GM18519 (cell line): ENCODE measurements at regions not wholly inside any gene's neighbourhood (a gene's known extent, or its start where the extent isn't known, plus 50 kb on each side); places are given as distances from the start of the nearest gene placed in this dataset.
"Not testable (repeated sequence)": the region's sequence is repeated elsewhere in the genome, so short reads cannot be mapped to it uniquely, and the experiment has no call there.

ENCODE experiments used
- ATAC-seq: cut with Tn5 transposase; IDR thresholded peaks from one replicate; pipeline ENCODE4 v1.9.1; 2021; ENCODE audit warnings: mild to moderate bottlenecking, moderate library complexity; ENCODE audit not compliant: unreplicated experiment, low FRiP score

- no peak for ATAC-seq
These were observed 1338.1 kb upstream of the TENM4 start for GRCh38 chr11:80778941-80779340.

- ATAC-seq, result no peak
These were observed 1337.6 kb upstream of the TENM4 start for GRCh38 chr11:80778432-80778831.

GRCh38 chr11:80773919-80774318 lies 1333.1 kb upstream of the TENM4 start:
- no peak for ATAC-seq

- no peak for ATAC-seq
These were observed 1330.2 kb upstream of the TENM4 start for GRCh38 chr11:80771017-80771416.

GRCh38 chr11:80758787-80759186 lies 1318.0 kb upstream of the TENM4 start:
- ATAC-seq, result no peak

- ATAC-seq, result no peak
These were observed 1307.5 kb upstream of the TENM4 start for GRCh38 chr11:80748207-80748925.

- ATAC-seq, result no peak
These were observed 1305.5 kb upstream of the TENM4 start for GRCh38 chr11:80746300-80746699.

- no peak for ATAC-seq
These were observed 1304.6 kb upstream of the TENM4 start for GRCh38 chr11:80745416-80745815.

- no peak for ATAC-seq
These were observed 1293.0 kb upstream of the TENM4 start for GRCh38 chr11:80733790-80734189.

- ATAC-seq, result no peak
These were observed 1292.5 kb upstream of the TENM4 start for GRCh38 chr11:80733361-80733760.

GRCh38 chr11:80727315-80727714 lies 1286.5 kb upstream of the TENM4 start:
- ATAC-seq, result peak; percentile 89

GRCh38 chr11:80726236-80726635 lies 1285.4 kb upstream of the TENM4 start:
- ATAC-seq, result peak; percentile 42

GRCh38 chr11:80724366-80724765 lies 1283.5 kb upstream of the TENM4 start:
- no peak for ATAC-seq

GRCh38 chr11:80722629-80723028 lies 1281.8 kb upstream of the TENM4 start:
- ATAC-seq, result no peak

GRCh38 chr11:80720295-80720694 lies 1279.5 kb upstream of the TENM4 start:
- ATAC-seq, result no peak

GRCh38 chr11:80719292-80719646 lies 1278.4 kb upstream of the TENM4 start:
- ATAC-seq, result no peak

GRCh38 chr11:80718611-80719291 lies 1277.9 kb upstream of the TENM4 start:
- ATAC-seq, result no peak

- no peak for ATAC-seq
These were observed 1261.4 kb upstream of the TENM4 start for GRCh38 chr11:80702264-80702663.

GRCh38 chr11:80700386-80700785 lies 1259.6 kb upstream of the TENM4 start:
- ATAC-seq, result no peak

- ATAC-seq, result not testable (repeated sequence)
These were observed 1258.8 kb upstream of the TENM4 start for GRCh38 chr11:80699406-80700177.

GRCh38 chr11:80698637-80699036 lies 1257.8 kb upstream of the TENM4 start:
- no peak for ATAC-seq
